Activated naive CD4-positive, alpha-beta T cell treated with anti-CD3 and anti-CD28 coated beads, Interleukin-2, amount 50 U/mL, for 16 hours (primary cell): ENCODE measurements at regions not wholly inside any gene's neighbourhood (a gene's known extent, or its start where the extent isn't known, plus 50 kb on each side); places are given as distances from the start of the nearest gene placed in this dataset.
"Not testable (repeated sequence)": the region's sequence is repeated elsewhere in the genome, so short reads cannot be mapped to it uniquely, and the experiment has no call there.

Experiments
- DNase-seq: peaks from one replicate; pipeline ENCODE4 v3.0.0-alpha.2; 2020

GRCh38 chr5:93359296-93359959 is 221.6 kb downstream of the NR2F1-AS1 start:
- DNase-seq, result no peak

- DNase-seq, result no peak
Measured at GRCh38 chr5:93358176-93358575, 222.8 kb downstream of the NR2F1-AS1 start.

DNA sequence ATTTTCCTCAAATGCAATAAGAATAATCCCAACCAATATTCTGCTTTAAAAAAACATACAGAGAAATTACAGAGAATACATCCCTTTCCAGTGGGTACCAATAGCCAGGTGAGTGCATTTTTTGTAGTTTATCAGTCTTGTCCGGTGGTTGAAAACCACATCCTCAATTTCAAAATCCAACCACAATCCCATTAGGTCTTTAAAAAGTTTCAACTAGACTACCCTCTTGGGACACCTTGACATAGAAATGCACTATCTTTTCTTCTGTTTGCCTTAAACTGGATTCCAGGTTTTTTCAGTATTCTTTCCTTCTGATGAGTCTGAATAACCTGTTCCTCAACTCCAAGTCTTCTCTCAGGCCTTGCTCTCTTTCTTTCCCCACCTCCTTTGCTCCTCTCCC is 223.3 kb downstream of the NR2F1-AS1 start:
- no peak for DNase-seq

- DNase-seq, result no peak
Measured at GRCh38 chr5:93355691-93356090, 225.3 kb downstream of the NR2F1-AS1 start.

DNA sequence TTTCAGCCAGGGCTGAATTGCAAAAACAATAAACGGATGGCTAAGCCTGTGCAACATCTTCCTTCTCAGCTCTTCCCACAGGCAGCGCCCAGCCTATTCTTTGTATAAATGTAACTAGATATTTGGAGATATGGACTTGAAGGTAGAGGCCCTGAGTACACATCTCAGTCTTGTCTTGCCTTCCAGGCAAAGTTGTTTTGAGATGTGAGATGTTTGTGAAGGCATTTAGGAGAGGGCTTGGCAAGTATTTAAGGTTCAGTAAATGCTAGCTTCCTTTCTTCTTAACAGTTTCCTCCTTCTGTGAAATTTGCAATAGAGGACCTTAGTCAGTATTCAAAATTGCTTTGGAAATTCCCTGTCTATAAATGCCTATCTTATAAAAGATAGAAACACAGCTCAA is 228.8 kb downstream of the NR2F1-AS1 start:
- DNase-seq, result no peak

- DNase-seq, result no peak
Measured at GRCh38 chr5:93349613-93350012, 231.4 kb downstream of the NR2F1-AS1 start.

DNA sequence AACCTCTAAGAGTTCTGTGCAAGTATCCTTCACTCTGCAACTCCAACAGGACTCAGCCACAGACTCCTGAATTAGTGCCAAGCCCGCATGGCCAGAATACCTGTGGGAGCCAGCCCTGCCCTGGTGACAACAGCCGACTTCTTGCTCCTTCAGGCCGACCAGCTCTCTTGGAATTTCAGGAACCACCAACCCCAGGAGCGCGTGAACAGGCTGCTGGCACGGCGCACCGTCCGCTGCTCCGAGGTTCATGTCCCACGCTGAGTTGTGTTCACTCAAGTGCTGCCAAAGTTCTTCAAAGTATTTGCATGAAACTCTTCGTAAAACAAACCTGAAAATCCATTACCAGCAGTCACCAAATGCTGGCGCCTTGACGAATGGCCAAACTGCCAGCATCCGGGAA is 232.8 kb downstream of the NR2F1-AS1 start:
- no peak for DNase-seq

DNA sequence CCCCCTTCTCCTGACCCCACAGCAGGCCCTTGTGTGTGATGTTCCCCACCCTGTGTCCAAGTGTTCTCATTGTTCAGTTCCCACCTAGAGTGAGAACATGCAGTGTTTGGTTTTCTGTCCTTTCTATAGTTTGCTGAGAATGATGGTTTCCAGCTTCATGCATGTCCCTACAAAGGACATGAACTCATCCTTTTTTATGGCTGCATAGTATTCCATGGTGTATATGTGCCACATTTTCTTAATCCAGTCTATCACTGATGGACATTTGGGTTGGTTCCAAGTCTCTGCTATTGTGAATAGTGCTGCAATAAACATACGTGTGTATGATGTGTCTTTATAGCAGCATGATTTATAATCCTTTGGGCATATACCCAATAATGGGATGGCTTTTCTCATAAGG is 234.2 kb downstream of the NR2F1-AS1 start:
- not testable (repeated sequence) for DNase-seq

GRCh38 chr5:93346301-93346700 is 234.7 kb downstream of the NR2F1-AS1 start:
- no peak for DNase-seq

DNA sequence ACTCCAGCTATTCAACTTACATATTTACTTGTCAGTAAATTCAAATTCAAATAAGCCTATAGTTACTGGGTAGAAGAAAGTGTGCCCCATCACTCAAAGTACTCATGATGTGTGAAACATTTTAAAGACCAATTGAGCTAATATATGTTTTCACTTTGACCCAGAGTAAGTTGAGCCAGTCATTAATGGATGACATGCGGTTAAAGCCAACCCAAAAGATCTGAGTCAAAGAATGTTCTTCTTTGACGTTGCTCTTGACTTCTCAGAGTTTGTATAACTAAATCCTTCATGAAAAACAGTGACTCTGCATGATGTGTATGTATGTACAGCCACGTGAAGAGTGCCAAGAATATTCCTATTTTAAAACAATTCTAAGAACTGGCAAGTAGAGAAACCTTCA is 237.4 kb downstream of the NR2F1-AS1 start:
- DNase-seq, result no peak

DNA sequence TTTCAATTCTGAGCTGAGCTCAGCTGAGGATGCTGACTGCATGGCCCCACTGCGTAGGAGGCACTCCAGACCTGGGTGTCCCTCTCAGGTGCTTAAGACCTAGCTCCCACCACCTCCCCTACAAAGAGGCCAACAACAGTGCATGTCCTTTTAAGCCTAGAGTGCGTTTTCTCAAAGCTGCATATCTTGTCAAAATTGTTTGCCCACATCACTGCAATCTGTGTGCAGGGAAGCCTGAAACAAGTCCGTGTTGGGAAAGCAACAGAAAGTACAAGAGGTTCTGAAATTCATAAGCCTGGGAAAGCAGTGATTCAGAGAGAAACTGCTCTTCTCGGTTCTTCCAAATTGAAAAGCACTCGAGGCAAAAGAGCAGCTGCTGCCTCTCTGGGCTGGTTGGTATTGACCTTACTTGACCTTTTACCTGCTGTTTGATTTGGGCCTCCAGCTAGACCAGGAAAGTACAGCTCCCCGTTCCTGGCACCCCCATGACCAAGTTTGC is 238.4 kb downstream of the NR2F1-AS1 start:
- DNase-seq, result no peak

- DNase-seq, result no peak
Measured at GRCh38 chr5:93340881-93341280, 240.1 kb downstream of the NR2F1-AS1 start.

DNA sequence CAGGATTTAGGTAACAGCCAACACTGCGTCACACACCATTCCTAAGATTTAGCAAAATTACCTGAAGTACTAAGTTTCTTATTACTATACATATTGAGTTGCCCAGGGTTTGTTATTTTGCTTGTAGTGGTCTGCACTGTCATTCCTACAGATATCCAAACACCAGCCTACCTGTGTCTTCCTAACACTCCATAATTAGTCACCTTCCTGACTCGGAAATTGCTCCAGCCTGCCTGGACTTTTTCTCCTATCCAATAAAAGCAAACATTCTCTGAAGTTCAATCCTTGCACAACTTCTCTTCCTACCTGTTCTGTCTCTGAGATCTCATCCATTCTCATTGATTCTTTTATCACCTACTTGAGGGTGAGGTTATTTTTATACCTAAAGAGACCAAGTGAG is 243.9 kb downstream of the NR2F1-AS1 start:
- no peak for DNase-seq

DNA sequence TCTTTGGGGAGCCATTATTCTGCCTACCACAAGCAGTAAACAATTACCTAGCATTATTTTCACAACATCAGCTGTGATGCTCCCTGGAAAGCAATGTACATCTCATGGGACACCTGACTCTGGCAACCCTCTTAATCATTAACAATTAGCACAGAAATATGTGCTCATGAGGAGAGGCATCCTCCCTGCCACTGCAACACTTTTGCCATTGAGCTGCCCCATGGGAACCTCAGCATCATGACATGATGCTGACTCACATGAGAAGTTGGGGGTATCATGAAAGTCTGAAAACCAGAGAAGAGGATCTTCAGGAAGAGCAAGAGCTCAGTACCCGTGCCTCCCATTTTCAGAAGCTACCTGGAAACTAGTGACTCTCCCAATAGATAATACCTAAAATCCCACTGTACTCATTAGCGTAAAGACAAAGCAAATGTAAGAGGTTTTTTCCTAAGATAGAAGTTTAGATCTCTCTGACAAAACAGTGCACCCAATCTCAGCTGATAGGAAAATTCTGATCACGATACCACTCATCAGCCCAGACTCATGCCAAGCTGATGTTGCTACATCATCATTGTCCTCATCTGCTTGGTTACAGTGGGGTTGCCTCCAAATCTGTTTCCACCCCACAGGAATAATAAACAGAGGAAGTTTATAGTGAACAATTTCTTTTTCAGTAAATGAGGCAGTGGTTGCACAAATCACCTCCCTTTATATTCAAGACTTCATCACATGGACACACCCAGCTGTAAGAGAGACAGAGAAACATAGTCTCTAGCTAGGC is 244.5 kb downstream of the NR2F1-AS1 start:
- DNase-seq, result no peak

GRCh38 chr5:93331863-93332262 is 249.2 kb downstream of the NR2F1-AS1 start:
- DNase-seq, result no peak

- no peak for DNase-seq
Measured at GRCh38 chr5:93331241-93331640, 249.8 kb downstream of the NR2F1-AS1 start.

DNA sequence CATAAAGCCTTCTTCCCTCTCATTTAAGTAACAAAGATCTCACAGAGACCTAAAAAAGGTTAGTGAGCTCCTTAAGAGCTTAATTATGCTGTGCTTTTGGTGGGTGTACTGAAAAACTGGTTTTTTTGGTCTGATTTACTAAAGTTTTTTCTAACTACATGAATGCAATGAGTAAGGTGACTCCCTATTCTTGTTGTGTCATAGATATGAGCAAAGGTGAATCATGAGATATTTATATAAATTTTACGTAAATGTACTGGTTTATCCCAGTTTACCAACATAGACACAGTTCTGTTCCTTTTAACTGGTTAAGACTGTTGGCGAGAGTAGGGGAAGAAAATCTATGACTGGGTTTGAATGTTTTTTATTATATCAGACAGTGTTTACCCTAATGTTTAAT is 250.5 kb downstream of the NR2F1-AS1 start:
- DNase-seq, result no peak

GRCh38 chr5:93329756-93330155 is 251.3 kb downstream of the NR2F1-AS1 start:
- DNase-seq, result no peak

DNA sequence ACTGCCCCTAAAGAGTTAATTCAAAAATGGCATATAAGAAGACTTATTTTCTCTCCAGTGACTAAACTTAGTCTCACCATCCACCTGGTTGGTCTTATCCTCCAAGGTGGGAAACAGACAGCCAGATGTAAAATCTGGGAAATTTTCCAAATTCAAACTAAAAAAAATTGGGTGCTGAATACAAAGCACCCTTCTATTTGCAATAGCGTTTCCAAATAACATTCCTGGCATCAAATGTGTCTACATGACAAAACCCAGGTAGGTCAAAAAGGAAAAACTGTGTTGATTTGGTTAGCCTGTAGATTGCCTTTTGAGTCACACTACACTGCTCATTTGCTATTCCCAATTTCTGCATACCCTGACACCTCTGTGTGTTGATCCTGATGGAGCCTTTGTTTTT is 252.2 kb downstream of the NR2F1-AS1 start:
- DNase-seq, result no peak

DNA sequence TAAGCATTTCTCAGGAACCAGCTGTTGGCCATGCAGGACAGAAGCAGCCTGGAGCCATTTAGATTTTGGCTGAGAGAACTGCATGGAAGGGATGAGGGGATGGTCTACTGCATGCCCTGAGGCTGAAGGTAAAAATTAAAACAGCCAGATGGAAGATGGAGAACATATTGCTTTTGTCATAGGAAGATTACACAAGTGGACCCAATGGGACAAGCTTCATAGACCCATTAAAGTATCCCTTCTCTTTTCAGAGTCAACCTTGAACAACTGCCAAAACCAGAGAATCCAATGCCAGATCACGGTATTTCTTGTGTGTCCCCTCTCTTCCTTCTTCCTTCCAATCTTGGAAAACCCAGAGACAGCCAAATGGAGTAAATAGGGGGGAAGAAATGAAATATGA is 253.4 kb downstream of the NR2F1-AS1 start:
- DNase-seq, result no peak

DNA sequence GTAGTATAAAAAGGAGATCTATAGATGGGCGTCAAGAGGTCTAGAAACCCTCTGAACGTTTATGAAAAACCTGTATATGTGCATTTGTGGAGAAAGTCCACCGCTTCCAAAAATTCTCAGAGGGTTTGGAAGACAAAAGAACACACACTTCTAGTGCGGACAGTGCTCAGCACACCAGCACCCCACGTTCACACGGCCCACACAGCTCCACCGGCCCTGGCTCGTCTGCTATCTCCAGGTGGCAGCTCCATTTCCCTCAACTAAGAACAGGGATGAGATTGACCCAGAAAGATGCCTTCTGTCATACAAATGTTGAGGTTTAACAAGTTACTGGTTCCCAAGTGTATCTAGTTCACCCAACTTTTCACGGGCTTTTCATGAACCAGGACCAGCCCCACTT is 255.1 kb downstream of the NR2F1-AS1 start:
- DNase-seq, result no peak

GRCh38 chr5:93322974-93323860 is 257.8 kb downstream of the NR2F1-AS1 start:
- no peak for DNase-seq

- no peak for DNase-seq
Measured at GRCh38 chr5:93320920-93321445, 260.0 kb downstream of the NR2F1-AS1 start.
